ENCODE measurements at regions not wholly inside any gene's neighbourhood (a gene's known extent, or its start where the extent isn't known, plus 50 kb on each side); places are given as distances from the start of the nearest gene placed in this dataset.

DNA sequence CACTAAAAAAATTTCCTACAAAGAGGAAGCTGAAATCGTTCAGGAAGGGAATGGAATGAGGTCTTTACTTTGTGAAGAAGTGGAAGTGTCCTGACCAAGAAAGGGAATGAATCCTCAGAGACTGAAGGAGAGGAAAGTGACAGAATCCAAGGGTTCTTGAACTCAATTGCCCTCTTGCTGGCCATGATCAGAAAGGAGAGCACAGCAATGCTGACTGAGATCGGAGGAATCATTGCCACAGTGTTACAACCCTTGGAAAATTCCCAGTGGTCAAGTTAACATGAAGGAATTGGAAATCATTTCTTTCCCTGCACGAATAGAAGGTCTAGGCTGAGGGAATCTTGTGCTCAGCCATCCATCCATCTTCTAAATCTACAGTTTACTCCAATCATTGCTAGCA lies 190.0 kb upstream of the NEIL3 start:
- in situ Hi-C loops (cut with HindIII; ENCODE audit: low pct_unique_long_range_greater_than_20kb, low sequenced_read_pairs), result no loop called here
- no peak for DNase-seq (ENCODE audit: low read depth)

DNA sequence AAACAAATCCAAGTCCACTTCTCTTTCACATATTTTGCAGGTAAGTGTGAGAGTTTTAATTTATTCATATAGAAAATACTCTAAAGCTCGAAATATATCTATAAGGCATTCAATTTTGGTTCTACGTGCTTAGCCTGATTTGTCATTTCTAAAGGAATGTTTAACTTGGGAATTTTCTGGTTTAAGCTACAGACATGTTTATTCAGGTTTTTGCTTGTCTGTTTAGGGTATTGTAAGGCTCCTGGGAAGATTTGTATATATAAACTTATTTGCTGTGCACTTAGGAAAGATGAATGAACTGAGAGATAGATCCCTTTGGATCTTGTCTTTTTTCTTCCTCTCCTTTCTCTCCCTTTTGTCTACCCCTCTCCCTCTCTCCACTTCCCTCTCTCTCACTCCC lies 185.9 kb upstream of the NEIL3 start:
- in situ Hi-C loops (cut with HindIII; ENCODE audit: low pct_unique_long_range_greater_than_20kb, low sequenced_read_pairs), result no loop called here
- no peak for DNase-seq (ENCODE audit: low read depth)

DNA sequence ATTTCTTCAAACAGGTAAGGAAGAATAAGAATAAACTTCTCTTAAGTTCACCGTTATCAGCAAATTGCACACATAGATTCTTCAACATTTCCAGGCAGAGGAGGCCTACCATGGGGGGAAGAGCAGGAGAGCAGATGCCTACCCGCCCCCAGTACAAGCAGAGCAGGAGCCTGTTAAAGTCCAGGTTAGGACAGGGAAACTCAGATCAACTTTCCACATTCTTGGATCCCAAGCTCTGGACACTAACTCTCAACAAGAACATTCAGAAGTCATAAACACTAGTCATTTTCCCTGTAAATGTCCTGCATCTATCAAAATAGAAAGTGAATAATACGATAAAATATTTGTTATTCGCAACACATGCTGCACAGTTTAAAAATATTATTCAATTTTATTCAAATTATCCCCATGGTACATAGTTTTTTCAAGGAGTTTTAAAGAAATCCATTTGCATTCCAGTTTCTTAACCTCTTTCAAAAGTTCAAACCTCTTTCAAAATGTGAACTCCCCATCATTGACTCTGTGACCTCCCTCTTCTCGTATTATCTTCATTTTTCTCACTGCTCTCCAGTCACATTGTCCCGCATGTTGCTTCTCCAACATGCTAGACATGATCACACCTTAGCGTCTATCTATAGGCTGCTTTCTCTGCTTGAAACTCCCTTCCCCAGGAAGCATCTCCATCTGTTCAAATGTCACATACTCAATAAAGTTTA lies 185.2 kb upstream of the NEIL3 start:
- DNase-seq (ENCODE audit: low read depth), result no peak
- in situ Hi-C loops (cut with HindIII; ENCODE audit: low pct_unique_long_range_greater_than_20kb, low sequenced_read_pairs), result no loop called here

DNA sequence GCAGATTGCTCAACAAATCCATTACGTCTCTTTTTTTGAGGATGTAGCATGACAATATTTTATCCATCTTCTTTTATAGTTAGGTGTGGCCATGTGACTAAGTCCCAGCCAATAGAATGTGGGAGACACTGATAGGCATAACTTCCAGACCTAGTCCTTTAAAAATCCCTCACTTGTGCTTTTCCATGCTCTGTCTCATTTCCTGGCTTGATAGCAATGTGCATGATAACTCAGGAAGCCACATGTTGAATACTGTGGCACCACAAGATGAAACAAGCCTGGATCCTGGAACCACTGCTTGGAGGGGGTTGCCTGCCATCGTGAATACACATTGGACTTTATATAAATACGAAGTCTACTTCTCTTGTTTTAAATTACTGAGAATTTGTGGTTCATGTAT lies 184.0 kb upstream of the NEIL3 start:
- in situ Hi-C loops (cut with HindIII; ENCODE audit: low pct_unique_long_range_greater_than_20kb, low sequenced_read_pairs), result no loop called here

DNA sequence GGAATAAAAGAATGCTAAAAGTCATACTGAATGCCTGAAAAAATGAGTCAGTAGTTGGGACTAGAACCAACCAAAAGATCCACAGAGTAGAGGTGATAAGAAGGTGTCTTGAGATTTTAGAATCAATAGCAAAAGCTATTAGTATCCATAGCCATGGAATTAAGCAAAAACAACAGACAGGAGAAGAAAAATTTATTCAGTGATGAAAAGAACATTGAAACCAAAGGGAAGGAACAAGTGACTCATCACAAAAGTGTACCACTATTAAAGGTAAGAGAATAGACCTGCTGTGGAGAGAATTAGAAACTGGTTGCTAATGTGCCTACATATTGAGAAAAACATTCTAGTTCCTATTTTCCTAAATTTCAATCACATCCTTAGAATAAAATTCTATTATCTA lies 182.0 kb upstream of the NEIL3 start:
- no peak for DNase-seq (ENCODE audit: low read depth)
- in situ Hi-C loops (cut with HindIII; ENCODE audit: low pct_unique_long_range_greater_than_20kb, low sequenced_read_pairs), result no loop called here

More for the DNA sequence above, 184.0 kb upstream of the NEIL3 start:
- no peak for DNase-seq (ENCODE audit: low read depth)

DNA sequence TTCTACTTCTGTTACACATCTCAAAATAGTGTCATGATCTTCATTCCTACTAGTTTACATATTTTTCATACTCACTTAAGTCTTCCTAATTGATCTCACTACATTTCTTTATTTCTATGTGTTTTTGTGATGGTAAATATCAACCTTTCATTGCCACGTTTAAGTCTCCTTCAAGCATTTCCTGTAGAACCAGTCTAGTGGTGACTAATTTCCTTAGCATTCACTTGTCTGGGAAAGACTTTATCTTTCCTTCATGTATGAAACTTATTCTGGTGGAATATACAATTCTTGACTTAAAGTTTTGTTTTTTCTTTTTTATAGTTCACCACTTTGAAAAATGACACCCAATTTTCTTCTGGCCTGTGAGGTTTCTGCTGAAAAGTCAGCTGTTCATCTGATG lies 181.4 kb upstream of the NEIL3 start:
- no peak for DNase-seq (ENCODE audit: low read depth)
- in situ Hi-C loops (cut with HindIII; ENCODE audit: low pct_unique_long_range_greater_than_20kb, low sequenced_read_pairs), result no loop called here

DNA sequence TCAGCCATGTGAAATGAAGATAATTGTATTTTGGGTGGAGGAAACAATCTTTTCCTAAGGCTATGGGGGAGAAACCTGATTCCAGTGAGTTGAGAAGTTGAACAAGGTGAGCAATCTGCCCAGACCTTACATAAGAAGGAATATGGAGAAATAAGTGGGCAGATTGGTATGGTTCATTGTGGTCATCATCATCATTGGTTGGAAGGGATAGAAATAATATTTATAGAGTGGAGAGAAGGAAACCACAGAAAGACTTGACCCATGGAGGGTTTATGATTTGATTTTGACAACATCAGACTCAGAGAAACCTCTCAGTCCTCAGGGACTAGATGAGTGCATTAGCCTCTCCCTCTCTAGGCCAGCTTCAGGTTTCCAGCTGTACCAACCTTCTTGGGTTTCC lies 177.9 kb upstream of the NEIL3 start:
- in situ Hi-C loops (cut with HindIII; ENCODE audit: low pct_unique_long_range_greater_than_20kb, low sequenced_read_pairs), result no loop called here

DNA sequence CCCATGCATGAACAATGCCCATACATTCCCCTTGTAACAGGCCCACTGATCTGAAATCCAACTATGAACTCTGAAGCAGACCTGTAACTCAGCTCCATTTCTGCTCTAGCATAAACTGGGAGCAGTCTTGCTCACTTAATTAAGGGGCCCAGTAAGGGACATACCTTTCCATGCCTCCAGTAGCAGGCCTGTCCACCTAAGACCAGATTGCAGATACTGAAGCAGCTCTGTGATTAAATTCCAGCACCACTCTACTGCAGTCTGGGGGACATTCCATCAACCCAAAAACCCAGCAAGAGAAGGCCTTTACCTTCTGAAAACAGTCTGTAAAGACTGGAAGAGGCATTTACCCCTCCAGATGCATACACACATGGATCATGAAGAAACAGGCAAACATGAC lies 162.0 kb upstream of the NEIL3 start:
- in situ Hi-C loops (cut with HindIII; ENCODE audit: low pct_unique_long_range_greater_than_20kb, low sequenced_read_pairs), result no loop called here

More for the DNA sequence above, 177.9 kb upstream of the NEIL3 start:
- DNase-seq (ENCODE audit: low read depth), result no peak

DNA sequence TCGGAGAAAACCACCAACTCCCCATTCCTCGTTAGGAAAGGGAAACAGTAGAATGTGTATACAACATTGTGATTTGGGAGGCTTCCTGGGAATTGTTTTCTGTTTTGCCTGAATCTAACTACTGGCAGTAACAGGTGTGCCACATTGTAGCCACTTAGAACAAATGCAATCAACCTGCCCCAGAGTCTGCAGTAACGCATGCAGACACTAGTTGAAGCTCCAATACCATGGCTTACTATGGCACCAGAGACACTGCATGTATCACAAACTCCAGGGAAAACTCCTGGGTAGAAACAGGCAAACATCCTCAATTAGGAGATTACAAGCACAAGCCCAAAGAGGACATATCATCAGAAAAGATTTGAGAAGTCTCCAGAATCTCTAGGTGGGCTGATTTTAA lies 154.2 kb upstream of the NEIL3 start:
- in situ Hi-C loops (cut with HindIII; ENCODE audit: low pct_unique_long_range_greater_than_20kb, low sequenced_read_pairs), result no loop called here

More for the DNA sequence above, 162.0 kb upstream of the NEIL3 start:
- DNase-seq (ENCODE audit: low read depth), result no peak

DNA sequence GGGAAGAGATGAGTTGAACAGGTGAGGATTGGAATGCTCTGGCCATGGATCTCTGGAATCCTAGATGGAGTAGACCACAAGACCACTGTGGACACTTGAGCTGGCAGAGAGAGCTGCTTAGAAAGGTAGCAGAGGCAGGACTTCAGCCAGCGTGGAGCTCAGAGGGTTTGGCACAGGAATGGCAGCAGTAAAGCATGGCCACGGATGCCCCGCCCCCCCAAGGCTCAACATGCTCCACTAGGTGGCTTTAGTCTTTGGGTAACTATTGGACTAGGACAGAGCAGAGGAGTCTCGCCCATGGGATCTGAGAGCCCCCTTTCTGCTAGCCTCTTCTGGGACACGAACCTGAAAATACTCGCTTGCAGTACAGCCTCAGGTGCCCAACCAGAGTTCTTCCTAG lies 150.1 kb upstream of the NEIL3 start:
- in situ Hi-C loops (cut with HindIII; ENCODE audit: low pct_unique_long_range_greater_than_20kb, low sequenced_read_pairs), result no loop called here
- no peak for DNase-seq (ENCODE audit: low read depth)

More for the DNA sequence above, 154.2 kb upstream of the NEIL3 start:
- no peak for DNase-seq (ENCODE audit: low read depth)

DNA sequence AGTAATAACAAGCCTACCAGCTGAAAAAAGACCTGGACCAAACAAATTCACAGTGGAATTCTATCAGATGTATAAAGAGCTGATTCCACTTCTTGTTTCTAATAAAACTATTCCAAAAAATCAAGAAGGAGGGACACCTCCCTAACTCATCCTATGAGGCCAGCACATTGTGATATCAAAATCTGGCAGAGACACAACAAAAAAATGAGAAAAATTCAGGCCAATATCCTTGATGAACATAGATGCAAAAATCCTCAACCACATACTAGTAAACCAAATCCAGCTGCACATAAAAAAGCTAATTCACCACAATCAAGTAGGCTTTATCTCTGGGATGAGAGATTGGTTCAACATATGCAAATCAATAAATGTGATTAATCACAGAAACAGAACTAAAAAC lies 147.9 kb upstream of the NEIL3 start:
- in situ Hi-C loops (cut with HindIII; ENCODE audit: low pct_unique_long_range_greater_than_20kb, low sequenced_read_pairs), result no loop called here
- DNase-seq (ENCODE audit: low read depth), result no peak

DNA sequence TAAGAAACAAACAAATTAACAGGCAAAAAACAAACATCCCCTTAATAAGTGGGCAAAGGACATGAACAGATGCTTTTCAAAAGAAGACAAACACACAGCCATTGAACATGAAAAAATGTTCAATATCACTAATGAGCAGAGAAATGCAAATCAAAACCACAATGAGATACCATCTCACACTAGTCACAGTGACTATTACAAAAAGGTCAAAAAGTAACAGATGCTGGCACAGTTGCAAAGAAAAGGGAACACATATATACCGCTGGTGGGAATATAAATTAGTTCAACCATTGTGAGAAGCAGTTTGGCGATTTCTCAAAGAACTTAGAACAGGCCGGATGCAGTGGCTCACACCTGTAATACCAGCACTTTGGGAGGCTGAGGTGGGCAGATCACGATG lies 146.1 kb upstream of the NEIL3 start:
- in situ Hi-C loops (cut with HindIII; ENCODE audit: low pct_unique_long_range_greater_than_20kb, low sequenced_read_pairs), result no loop called here
- DNase-seq (ENCODE audit: low read depth), result no peak

DNA sequence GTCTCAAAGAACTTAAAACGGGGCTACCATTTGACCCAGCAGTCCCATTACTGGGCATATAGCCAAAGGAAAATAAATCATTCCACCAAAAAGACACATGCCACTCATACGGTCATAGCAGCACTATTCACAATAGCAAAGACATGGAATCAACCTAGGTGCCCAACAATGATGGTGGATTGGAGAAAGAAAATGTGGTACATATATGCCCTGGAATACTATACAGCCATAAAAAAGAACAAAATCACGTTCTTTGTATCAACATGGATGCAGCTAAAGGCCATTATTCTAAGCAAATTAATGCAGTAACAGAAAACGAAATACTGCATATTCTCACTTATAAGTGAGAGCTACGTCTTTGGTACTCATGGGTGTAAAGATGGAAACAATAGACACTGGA lies 138.1 kb upstream of the NEIL3 start:
- in situ Hi-C loops (cut with HindIII; ENCODE audit: low pct_unique_long_range_greater_than_20kb, low sequenced_read_pairs), result no loop called here
- no peak for DNase-seq (ENCODE audit: low read depth)

DNA sequence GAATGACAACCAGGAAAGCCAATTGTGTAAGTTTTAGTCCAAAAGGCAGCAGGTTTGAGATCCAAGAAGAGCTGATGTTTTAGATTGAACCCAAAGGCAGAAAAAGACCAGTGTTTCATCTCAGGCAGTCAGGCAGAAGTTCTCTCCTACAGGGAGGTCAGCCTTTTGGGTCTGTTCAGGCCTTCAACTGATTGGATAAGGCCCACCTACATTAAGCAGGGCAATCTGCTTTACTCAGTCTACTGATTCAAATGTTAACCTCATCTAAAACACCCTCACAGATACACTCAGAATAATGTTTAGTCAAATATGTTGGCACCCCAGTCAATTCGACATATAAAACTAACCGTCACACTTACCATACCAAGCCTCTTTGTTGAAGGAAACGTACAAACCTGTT lies 134.2 kb upstream of the NEIL3 start:
- DNase-seq (ENCODE audit: low read depth), result no peak
- in situ Hi-C loops (cut with HindIII; ENCODE audit: low pct_unique_long_range_greater_than_20kb, low sequenced_read_pairs), result no loop called here

DNA sequence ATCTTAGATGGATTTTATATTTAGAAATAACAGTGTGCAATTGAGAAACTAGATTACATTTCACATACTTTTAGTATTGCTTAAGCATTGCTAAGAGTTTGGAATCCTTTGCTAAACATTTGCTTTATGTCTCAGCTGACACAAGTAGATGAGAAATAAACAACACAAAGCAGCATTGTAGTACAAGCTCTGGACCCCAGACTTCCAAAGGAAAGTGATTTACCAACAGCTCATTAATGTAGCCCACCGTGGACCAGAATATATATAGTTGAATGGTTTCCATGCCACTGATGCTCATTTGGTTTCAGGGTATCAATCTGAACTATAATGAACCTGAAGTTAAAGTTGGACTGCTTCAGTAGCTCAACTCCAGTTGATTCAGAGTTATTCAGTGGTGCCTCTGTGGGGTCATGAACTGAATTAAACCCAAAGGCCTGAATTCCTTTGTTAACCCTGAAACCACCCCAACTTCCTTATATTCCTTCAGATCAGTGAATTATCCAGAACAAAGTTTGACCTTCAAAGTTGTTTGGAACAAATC lies 132.1 kb upstream of the NEIL3 start:
- in situ Hi-C loops (cut with HindIII; ENCODE audit: low pct_unique_long_range_greater_than_20kb, low sequenced_read_pairs), result no loop called here
- no peak for DNase-seq (ENCODE audit: low read depth)

DNA sequence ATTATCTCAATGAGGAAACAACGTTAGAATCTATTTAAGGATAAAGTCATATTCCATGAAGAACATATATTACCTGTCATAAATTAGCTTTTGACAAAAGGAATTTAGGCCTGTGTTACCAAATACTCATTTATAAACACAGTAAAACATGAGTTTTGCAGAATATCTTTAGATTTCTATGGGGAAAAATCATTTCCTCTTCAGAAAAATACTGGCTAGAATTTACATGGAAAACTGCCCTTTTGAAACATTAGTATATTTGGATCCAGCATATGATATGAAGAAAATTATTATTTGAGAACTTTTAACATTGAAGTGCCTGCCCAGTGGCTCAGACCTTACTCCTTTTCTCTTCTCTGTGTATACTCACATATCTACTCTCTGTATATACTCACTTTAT lies 131.4 kb upstream of the NEIL3 start:
- in situ Hi-C loops (cut with HindIII; ENCODE audit: low pct_unique_long_range_greater_than_20kb, low sequenced_read_pairs), result no loop called here
- no peak for DNase-seq (ENCODE audit: low read depth)

DNA sequence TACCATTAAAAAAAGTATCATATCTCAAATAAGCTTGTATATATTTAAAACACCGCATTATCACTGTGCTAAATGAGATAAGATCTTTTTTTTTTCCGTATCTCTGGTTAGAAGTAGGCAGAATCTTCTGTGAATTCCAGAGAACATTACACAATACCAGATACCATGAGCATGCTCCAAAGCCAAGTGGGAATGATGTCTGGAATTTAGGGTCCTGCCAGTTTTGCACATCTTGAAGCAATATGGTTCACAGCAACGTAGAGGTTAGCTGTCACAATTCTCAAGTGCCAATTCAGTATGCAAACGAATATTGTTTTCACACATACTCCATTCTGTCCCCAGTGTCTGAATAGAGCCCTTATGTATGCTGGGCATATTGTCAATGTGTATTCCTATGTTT lies 127.5 kb upstream of the NEIL3 start:
- DNase-seq (ENCODE audit: low read depth), result no peak
- in situ Hi-C loops (cut with HindIII; ENCODE audit: low pct_unique_long_range_greater_than_20kb, low sequenced_read_pairs), result no loop called here

DNA sequence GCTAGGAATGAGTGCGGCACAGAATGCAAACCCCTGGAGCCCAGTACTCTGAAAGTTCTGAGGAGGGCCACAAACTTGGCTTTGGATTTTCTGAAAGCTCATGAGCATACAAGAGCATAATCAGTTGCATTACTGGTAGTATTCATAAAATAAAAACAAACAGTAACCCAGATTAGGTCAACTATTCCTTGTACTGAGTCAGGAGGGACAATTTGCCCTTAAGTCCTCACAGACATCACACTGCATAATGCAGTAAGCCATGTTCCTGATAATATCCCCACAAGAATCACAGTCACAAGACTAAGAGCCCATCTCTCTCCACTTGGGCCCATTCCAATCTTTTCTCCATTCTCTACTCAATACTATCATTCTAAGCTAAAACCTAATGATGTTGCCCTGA lies 126.9 kb upstream of the NEIL3 start:
- in situ Hi-C loops (cut with HindIII; ENCODE audit: low pct_unique_long_range_greater_than_20kb, low sequenced_read_pairs), result no loop called here
- DNase-seq (ENCODE audit: low read depth), result no peak

DNA sequence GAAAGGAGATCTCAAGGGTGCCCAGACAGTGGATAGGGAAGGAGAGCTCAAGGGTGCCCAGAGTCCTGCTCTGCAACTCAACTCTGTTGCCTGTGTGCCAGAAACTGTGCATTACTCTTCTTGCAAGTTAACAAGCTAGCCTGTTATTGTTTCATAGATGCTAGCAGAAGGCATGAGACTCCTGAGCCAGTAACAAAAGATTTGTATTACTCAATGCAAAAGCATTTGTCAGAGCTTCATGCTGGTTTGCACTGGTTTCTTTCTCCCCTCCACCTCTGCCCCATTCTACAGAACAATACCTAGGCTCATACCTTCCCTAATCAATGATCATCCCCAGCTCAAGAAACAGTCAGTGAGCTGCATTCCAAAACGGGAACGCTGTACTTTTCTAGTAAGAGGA lies 124.5 kb upstream of the NEIL3 start:
- no peak for DNase-seq (ENCODE audit: low read depth)
- in situ Hi-C loops (cut with HindIII; ENCODE audit: low pct_unique_long_range_greater_than_20kb, low sequenced_read_pairs), result no loop called here

DNA sequence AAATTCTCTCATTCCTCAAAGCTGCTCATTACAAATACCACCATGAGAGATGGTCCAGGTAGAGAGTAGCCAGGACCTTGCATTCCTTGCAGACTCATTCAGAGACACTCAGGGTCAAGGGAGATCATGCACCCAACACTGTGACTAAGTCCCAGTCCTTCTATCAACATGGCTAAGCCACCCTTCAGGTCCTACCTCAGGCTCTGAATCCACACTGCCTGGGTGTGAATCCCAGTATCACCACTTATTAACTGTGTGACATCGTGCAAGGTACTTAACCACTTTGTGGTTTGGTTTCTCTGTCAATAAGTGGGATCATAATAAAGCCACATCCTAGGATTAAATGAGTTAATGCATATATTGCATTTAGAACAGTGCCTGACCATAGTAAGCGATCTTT lies 124.1 kb upstream of the NEIL3 start:
- no peak for DNase-seq (ENCODE audit: low read depth)
- in situ Hi-C loops (cut with HindIII; ENCODE audit: low pct_unique_long_range_greater_than_20kb, low sequenced_read_pairs), result no loop called here

Measured in Caki2 (cell line).